Nephron progenitor cell (in vitro differentiated cells): ENCODE measurements at regions not wholly inside any gene's neighbourhood (a gene's known extent, or its start where the extent isn't known, plus 50 kb on each side); places are given as distances from the start of the nearest gene placed in this dataset.

Experiments used
- DNase-seq: peaks from one replicate; pipeline ENCODE4 v3.0.0; 2021
- H3K27ac Mint-ChIP-seq: 2 replicates; pipeline ENCODE4 v1.8.0; 2021; ENCODE audit warnings: mild to moderate bottlenecking, moderate library complexity, mixed read lengths
- H3K27me3 Mint-ChIP-seq: 2 replicates; pipeline ENCODE4 v1.8.0; 2021; ENCODE audit warnings: mild to moderate bottlenecking, low read depth, mixed read lengths; ENCODE audit not compliant: poor library complexity
- H3K36me3 Mint-ChIP-seq: 2 replicates; pipeline ENCODE4 v1.8.0; 2021; ENCODE audit warnings: low read depth, mixed read lengths
- H3K4me1 Mint-ChIP-seq: 2 replicates; pipeline ENCODE4 v1.8.0; 2021; ENCODE audit warnings: mixed read lengths
- H3K4me3 Mint-ChIP-seq: 2 replicates; pipeline ENCODE4 v1.8.0; 2021; ENCODE audit warnings: mild to moderate bottlenecking, moderate library complexity, mixed read lengths
- H3K9me3 Mint-ChIP-seq: 2 replicates; pipeline ENCODE4 v1.8.0; 2021; ENCODE audit warnings: mild to moderate bottlenecking, moderate library complexity, mixed read lengths
- TF ChIP-seq, protein P1 (sequence below): fragments of 200-600 bp; sonication (generic); IDR thresholded peaks from 2 replicates; pipeline ENCODE4 v1.5.0; 2021; ENCODE audit warnings: antibody characterized with exemption

- H3K36me3 Mint-ChIP-seq, result no peaks in the 10 kb centered on the region
- no peak for DNase-seq
- no peaks in the 10 kb centered on the region for H3K9me3 Mint-ChIP-seq
- H3K4me1 Mint-ChIP-seq, result peaks cover 7% of the 10 kb centered on the region
- H3K27me3 Mint-ChIP-seq, result no peaks in the 10 kb centered on the region
- no peak overlapping the region for H3K27ac Mint-ChIP-seq
- TF ChIP-seq, protein P1, sequence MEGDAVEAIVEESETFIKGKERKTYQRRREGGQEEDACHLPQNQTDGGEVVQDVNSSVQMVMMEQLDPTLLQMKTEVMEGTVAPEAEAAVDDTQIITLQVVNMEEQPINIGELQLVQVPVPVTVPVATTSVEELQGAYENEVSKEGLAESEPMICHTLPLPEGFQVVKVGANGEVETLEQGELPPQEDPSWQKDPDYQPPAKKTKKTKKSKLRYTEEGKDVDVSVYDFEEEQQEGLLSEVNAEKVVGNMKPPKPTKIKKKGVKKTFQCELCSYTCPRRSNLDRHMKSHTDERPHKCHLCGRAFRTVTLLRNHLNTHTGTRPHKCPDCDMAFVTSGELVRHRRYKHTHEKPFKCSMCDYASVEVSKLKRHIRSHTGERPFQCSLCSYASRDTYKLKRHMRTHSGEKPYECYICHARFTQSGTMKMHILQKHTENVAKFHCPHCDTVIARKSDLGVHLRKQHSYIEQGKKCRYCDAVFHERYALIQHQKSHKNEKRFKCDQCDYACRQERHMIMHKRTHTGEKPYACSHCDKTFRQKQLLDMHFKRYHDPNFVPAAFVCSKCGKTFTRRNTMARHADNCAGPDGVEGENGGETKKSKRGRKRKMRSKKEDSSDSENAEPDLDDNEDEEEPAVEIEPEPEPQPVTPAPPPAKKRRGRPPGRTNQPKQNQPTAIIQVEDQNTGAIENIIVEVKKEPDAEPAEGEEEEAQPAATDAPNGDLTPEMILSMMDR, result no peak
- H3K4me3 Mint-ChIP-seq, result no peak overlapping the region
Measured at GRCh38 chr13:74820809-74821208, 661.2 kb downstream of the TBC1D4 start.

DNA sequence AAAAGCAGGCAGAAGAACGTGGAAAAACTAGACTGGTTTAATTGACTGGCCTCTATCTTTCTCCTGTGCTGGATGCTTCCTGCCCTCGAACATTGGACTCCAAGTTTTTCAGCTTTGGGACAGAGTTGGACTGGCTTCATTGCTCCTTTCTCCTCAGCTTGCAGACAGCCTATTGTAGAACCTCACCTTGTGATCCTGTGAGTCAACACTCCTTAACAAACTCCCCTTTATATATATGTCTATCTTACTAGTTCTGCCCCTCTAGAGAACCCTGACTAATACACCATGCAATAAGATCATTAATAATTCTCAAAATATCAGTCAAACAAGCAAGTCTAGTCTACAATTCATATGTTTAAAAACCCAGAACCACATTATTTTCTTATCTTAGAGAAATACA, 662.4 kb downstream of the TBC1D4 start:
- H3K36me3 Mint-ChIP-seq, result no peaks in the 10 kb centered on the region
- H3K27me3 Mint-ChIP-seq, result no peaks in the 10 kb centered on the region
- TF ChIP-seq, protein P1, result no peak
- H3K4me3 Mint-ChIP-seq, result no peak overlapping the region
- no peak overlapping the region for H3K27ac Mint-ChIP-seq
- no peaks in the 10 kb centered on the region for H3K9me3 Mint-ChIP-seq
- H3K4me1 Mint-ChIP-seq, result no peaks in the 10 kb centered on the region
- no peak for DNase-seq

- DNase-seq, result no peak
- TF ChIP-seq, protein P1, result no peak
- no peaks in the 10 kb centered on the region for H3K4me1 Mint-ChIP-seq
- H3K36me3 Mint-ChIP-seq, result peaks cover 4% of the 10 kb centered on the region
- H3K27ac Mint-ChIP-seq, result no peak overlapping the region
- no peaks in the 10 kb centered on the region for H3K27me3 Mint-ChIP-seq
- peaks cover 20% of the 10 kb centered on the region for H3K9me3 Mint-ChIP-seq
- H3K4me3 Mint-ChIP-seq, result no peak overlapping the region
Measured at GRCh38 chr13:74816737-74817136, 665.2 kb downstream of the TBC1D4 start.

DNA sequence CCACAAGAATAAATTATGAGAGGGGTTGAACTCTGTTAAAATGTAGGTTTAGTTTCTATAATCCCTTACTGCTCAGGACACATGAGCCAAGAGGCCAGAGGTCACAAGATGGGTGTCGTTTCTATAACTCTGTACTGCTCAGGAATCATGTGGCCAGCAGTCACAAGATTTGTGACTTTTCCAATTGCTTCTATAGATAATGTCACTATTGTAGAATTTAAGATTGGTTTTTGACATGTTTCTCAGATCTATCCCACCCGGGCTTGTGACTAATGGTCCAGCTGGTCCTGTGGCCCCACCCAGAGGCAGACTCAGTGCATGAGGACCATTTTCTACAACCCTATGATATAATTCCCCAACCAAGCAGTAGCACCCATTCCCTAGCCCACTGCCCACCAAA, 662.0 kb upstream of the KLF12 start:
- Mint-ChIP-seq H3K36me3 (no peaks in the 10 kb centered on the region), H3K4me3 (no peak overlapping the region), H3K9me3 (peaks cover 23% of the 10 kb centered on the region), H3K27ac (no peak overlapping the region), H3K4me1 (no peaks in the 10 kb centered on the region), H3K27me3 (no peaks in the 10 kb centered on the region)
- TF ChIP-seq, protein P1, result no peak
- DNase-seq, result no peak

DNA sequence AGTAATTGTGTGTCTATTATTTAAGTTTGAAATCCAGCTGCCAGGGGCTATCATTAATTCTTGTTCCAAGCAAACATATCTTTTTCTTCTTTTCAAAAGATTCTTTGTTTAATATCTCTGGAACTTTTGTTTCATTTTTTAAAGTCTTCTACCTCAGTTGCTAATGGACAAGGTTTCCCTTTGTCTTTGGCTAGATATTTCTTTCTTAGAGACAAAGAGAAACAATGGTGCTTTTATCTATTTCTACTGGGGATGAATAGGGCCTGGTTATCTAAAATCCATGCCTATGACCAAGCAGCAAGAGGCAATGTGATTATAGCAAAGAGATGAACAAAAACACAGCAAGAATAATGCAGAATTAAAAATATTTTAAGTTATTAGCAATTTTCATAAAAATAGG, 661.3 kb upstream of the KLF12 start:
- Mint-ChIP-seq H3K36me3 (no peaks in the 10 kb centered on the region), H3K27ac (no peak overlapping the region), H3K4me1 (no peaks in the 10 kb centered on the region), H3K27me3 (peaks cover under 1% of the 10 kb centered on the region), H3K9me3 (peaks cover 29% of the 10 kb centered on the region), H3K4me3 (no peak overlapping the region)
- TF ChIP-seq, protein P1, result no peak
- no peak for DNase-seq

DNA sequence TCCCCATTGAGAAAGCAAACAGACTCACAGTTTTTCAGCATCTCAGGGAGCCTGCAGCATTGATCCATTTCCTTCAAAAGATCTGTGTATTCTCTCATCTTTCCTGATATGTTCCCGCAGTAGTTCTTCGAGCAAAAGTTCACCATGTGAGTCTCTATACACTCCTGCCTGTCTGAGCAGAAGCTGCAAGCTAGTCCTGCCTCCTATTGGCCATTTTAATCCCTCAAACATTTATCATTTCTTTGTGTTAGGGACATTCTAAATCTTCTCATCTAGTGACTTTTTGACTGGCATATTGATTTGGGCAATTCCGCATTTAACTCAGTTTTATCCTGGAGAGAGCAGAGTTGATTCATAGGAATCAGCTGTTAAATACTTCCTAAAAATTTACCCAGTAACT, 660.4 kb upstream of the KLF12 start:
- H3K4me1 Mint-ChIP-seq, result no peaks in the 10 kb centered on the region
- peaks cover 33% of the 10 kb centered on the region for H3K9me3 Mint-ChIP-seq
- no peaks in the 10 kb centered on the region for H3K36me3 Mint-ChIP-seq
- TF ChIP-seq, protein P1, result no peak
- peaks cover 3% of the 10 kb centered on the region for H3K27me3 Mint-ChIP-seq
- H3K4me3 Mint-ChIP-seq, result no peak overlapping the region
- no peak overlapping the region for H3K27ac Mint-ChIP-seq
- DNase-seq, result no peak
